ENCODE measurements at regions not wholly inside any gene's neighbourhood (a gene's known extent, or its start where the extent isn't known, plus 50 kb on each side); places are given as distances from the start of the nearest gene placed in this dataset.

DNA sequence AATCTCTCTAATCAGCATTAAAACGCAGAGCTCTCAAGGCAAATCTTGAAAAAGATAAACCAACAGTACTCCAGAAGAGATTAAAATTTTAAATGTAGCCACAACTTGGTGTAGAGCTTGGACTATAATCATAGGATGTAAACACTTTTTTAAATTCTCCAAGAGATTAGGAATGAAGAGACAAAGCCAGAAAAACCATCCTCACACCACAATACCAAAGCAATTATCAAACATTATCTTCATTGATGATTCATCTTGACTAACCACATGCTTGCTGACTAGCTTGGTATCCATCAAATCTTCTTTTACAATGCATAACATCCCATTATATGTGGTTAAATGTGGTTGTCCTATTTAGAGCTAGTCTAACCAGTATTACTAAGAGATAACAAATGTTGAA lies 815.1 kb downstream of the TLE1 start:
- peak; percentile 99 for FAIRE-seq
- DNase-seq (ENCODE audit: low spot score): peak; percentile 89

DNA sequence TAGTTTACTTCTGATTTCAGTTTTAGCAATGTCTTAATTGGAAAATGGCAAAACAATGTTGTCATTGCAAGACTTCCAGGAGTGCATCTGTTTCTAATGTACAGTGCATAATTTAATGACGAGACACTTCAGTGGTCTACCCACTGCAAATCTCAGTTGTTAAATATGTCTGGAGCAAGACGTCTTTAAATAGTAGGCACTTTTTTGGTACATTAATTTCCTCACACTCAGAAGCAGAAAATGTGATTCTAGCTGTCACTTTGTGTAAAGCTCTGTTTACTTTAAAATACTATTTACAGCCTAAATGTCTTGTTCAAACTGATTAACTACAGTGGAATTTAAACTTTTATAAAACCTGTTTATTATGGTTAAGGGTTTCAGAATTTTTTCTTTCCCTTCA lies 815.5 kb downstream of the TLE1 start:
- FAIRE-seq: no peak
- DNase-seq (ENCODE audit: low spot score): peak; percentile 11

DNA sequence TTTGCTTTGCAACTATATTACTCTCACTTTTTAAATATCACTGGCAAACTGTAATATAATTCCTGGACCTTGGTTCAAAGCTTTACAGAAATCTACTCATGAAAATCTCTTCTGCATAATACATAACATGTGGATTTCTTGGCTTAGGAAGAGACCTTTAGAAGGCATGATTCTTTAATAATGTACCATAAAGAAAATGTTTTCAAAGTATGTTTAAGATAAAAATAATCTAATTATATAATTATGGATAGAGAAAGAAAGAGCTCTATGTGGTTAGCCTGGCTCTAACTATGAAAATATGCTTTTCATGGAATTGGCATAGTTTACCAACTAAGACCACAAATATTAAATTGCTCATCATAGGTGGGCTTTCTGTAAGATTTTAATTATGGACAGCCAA lies 817.8 kb downstream of the TLE1 start:
- DNase-seq (ENCODE audit: low spot score) (no peak), FAIRE-seq (no peak)

DNA sequence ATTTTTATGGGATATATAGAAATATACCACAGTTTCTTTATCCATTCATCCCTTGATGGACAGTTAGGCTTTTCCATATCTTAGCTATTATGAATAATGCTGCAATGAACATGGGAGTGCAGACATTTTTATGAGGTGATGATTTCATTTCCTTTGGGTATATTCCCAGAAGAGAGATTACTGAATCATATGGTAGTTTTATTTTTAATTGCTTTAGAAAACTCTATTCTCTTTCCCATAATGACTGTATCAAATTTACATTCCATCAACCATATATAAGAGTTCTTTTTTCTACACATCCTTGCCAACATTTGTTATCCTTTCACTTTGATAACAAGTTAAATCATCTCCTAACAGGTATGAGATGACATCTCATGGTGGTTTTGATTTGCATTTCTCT lies 821.6 kb downstream of the TLE1 start:
- FAIRE-seq (peak; percentile 50), DNase-seq (ENCODE audit: low spot score) (peak; percentile 49)

DNA sequence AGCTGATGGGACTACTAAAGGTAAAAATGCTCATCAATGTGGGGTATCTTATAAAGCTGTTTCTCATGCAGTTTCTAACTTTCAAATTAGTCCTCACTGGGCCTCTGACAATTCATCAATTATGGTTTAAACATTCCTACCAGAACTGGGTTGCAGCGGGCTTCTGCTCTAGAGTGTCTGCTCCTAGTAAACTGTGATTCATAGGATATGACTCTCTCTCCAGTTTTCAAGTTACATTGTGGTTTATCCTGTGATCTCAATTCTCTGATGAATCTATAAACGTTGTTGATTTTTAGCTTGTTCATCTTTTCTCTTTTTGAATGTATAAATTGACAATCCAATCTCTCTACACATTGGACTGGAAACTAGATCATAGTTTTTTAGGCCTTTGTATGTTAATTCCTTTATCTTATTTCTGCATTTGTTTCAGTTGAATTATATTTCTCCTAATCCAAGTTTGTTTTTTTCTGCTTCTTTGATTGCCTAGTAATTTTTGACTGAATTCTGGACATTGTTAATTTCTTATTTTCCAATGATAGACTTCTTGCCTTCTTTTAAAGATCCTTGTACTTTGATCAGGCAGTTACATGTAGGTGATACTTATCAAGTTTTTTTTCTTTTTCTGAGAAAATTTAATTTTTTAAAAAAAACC lies 822.6 kb downstream of the TLE1 start:
- FAIRE-seq (peak; percentile 82), DNase-seq (ENCODE audit: low spot score) (peak; percentile 73)

DNA sequence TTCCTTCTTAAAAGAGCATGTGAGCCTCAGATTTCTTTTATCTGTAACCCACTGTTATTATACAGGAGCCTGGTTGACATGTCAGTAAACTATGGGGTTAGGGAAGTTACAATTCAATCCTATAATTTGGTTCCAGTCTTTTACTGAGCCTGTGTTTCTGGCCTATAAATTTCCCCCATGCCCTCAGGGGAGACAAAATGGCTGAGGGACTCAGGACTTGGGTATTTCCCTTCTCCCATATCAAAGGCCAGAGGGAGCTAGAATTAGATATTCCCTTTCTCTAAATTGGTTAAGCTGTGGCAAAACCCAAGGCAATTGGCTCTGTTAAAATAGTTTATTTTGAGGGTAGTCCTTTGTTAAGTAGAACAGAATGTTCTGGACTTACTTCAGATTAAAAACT lies 823.2 kb downstream of the TLE1 start:
- FAIRE-seq (no peak), DNase-seq (ENCODE audit: low spot score) (no peak)

DNA sequence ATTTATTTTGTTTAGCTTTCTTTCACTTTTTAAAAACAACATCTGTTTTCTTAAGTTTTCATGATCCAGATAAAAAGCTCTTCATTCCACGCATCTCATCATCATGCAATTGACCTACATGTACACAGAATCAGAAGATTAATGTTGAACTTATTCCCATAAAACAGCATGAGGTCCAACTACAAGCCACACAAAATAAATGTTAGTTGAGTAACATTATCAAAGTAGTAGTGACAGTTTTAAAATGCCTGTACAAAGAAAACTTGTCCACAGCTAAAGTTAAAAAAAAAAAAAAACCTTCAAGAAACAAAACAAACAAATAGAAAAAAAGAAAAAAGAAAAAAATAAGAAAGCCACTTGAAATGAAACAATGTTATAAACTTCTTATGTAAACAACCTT lies 846.3 kb downstream of the TLE1 start:
- no peak for FAIRE-seq
- no peak for DNase-seq (ENCODE audit: low spot score)

DNA sequence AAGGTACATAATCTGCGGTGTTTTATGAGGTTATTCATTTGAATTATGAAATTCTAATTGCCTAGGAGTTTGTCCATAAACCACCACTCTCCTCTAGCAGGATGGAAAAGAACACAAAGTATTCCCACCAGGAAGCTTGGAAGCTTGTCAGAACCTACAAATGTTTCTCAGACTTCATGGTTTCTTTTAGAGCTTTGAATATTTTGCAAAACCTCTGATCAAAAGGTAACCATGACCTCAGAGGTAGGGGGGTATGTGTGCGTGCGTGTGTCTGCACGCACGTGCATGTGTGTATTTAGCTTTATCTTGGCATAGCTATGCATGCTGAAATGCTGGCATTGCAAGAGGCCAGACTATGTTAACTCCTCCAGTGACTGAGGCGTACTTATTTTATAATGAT lies 847.0 kb downstream of the TLE1 start:
- DNase-seq (ENCODE audit: low spot score) (no peak), FAIRE-seq (no peak)

DNA sequence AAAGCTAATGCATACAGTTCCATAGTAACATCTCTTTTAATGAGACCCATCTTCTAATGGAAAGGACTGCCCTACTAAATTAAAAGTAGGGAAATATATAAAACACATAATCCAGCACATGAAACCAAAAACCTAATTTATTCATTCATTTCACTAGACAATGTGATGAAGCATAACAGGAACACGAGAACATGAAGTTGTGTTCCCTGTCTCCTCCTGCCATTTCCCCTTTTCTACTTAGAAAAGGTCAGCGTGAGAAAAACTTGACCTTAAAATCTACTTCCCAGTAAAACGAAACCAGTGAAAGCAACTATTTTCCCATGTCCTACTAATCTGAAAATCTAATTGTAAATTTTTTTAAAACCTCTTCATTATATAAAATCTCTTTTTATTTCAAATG lies 847.5 kb downstream of the TLE1 start:
- DNase-seq (ENCODE audit: low spot score) (no peak), FAIRE-seq (no peak)

DNA sequence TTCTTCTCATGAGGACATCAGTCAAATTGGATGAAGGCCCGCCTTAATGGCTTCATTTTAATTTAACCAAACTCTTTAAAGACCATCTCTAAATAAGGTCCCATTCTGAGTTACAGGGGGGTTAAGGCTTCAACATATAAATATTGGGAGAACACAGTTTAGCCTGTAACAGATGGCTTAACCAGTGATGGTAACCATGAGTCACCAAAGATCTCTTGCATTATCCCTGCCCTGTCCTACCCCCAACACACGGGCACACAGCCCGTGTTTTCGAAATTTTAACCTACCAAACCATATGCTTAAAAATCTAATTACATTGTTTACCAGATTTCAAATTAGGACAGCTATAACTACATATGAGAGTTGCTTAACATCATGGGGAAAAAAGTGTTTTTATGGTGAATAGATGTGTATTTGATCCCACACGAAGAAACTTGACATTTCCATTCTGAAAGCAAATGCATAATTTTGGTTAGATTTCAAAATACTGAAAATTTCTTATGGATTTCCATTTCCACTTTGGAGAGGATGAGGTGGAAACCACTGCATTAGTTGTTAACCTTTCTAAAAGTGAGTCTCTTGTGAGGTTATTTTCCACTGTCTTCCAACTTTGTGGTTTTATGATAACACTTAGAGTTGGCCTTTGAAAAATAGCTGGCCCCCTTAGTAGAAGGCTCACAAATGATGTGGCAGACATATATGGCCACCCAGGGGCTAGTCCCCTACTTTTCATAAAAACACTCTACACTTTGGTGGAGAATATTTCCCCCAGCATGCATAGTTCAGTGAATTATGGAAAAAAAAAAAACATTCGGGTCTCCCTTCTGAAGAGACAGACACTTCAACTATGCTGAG lies 849.3 kb downstream of the TLE1 start:
- DNase-seq (ENCODE audit: low spot score) (no peak), FAIRE-seq (no peak)

DNA sequence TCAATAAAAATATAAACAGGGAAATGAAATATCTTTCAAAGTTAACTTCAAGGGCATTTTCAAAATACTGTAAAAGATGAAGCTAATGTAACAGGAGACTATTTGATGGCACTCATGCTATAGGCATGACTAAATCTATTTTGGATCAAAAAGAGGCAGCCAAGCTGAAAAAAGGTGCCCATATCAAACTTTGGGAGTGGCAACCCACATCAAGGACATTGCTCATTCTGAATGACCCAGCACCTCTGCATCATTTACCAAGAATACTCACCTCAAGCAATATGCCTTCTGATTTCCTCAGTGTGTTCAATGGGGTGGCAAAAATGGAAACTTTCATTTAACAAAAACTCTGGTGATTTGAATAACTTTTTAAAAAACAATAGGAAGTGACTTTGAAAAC lies 853.3 kb downstream of the TLE1 start:
- FAIRE-seq (no peak), DNase-seq (ENCODE audit: low spot score) (no peak)

DNA sequence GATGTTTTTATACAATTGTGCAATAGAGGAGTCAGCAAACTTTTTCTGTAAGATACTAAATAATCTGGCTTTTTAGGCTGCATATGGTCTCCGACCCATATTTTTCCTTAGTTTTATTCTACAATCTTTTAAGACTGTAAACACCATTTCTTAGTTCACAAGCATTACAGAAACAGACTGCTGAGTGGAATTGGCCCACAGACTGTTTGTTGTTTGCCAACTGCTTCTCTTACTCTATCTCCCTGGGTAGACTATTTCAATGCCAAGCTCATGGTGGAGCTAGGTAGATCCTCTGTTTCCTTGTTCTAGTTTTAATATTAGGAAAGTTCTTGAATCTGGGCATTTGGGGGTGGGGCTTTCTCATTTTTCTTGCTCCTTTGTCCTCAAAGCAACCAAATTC lies 857.6 kb downstream of the TLE1 start:
- DNase-seq (ENCODE audit: low spot score) (no peak), FAIRE-seq (no peak)

DNA sequence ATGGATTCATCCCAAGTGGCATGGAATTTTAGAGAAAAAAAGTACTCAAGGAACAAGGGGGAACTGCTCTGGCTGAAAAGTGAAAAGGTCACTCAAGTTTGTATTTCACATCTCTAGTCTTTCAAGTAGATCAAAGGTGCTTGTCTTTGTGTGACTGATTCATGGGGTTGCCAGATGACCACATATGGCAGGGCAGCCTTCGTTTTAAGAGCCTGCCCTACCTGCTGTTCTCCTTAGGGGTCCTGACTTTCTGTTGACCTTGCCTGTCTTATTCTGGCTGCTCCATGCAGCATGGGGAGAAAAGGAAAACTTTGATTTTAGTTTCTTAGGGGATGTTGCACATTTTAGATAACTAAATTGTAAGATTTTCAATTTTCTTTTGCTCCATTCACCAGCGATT lies 877.7 kb downstream of the TLE1 start:
- no peak for DNase-seq (ENCODE audit: low spot score)
- no peak for FAIRE-seq

DNA sequence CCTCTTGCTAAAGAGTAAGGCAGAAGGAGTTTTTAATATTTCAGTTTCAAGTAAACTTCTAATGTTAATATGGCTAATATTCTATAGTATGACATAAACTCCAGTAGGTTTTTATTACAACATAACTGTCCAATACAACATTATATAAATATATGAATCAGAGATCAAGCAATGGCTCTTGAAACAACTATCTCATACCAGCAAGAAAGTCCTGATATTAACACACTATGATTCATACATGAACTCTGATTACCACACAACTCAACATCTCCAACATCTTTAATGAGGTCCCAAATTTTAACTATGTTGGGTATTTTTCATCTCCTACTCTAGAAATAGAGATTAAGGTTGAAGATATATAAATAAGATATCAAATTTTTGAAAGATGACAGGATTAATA lies 878.3 kb downstream of the TLE1 start:
- DNase-seq (ENCODE audit: low spot score) (no peak), FAIRE-seq (peak; percentile 17)

DNA sequence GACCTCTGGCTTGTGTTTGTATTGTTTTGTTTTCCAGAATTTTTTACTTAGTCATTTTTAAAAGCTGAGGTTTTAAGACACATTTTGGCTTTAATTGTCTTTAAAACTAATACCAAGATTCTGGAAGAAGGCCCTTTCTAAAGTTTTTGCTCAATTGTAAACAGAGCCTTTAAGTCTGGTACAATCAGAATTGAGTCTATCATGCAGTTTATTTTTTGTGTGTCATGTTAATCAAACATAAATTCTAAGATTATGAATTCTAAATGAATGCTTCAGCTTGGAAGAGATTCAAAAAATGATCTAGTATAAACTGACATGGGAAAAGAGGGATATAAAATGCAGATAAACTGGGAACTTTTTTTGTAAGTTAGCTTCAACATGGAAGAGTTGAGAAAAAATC lies 882.7 kb downstream of the TLE1 start:
- DNase-seq (ENCODE audit: low spot score): no peak
- FAIRE-seq: no peak

DNA sequence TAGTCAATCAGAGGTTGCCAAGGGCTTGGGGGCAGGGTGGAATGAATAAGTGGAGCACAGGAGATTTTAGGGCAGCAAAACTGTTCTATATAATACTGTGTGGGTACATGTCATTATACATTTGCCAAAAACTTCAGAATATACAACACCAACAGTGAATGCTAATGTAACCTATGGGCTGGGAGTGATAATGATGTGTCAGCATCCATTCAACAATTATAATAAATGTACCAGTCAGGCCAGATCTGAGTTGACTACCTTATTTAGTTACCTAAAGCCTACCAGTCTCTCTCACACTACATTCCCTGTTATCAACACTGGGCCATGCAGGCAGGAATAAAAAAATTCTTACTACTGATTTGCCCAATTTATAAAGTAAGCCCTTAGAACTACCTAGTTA lies 884.5 kb downstream of the TLE1 start:
- no peak for DNase-seq (ENCODE audit: low spot score)
- FAIRE-seq: no peak

DNA sequence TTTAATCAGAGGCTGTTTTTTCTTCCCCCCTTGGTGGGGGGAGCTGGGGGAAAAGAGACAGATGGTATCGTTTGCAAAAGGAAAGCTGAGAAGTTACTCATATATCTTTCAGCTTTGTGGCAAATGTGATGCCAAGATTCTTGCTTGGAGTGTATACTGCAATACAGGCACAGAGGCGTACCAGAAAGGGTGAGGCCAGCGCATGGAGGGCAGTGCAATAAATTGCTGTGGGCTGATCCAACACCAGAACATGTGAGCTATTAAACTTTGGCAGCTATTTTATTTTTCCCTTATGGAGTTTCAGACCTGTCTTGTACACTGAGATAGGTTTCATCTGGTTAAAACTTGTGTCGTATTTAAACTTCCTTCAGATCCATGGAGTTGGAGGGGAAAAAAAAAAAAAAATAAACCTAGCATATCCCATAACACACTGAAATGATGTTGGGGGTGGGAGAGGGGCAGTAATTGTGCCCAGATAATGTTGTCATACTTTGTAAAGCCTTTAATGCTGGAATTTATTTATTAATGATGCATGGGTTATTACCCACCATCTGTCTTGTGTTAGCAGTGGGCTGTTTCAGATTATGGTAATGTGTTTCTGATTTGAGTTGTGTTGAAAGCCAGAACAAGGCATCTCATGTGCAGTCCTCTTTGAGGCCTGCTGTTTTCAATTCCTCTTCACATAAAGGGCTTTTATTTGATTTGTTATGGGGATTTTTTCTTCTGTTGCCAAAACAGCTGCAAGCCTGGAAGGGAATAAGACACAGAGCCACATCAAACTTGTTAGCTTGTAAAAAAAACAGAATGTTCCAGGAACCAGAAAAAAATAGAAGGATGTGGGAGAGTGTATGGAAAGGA lies 891.3 kb downstream of the TLE1 start:
- FAIRE-seq: no peak

DNA sequence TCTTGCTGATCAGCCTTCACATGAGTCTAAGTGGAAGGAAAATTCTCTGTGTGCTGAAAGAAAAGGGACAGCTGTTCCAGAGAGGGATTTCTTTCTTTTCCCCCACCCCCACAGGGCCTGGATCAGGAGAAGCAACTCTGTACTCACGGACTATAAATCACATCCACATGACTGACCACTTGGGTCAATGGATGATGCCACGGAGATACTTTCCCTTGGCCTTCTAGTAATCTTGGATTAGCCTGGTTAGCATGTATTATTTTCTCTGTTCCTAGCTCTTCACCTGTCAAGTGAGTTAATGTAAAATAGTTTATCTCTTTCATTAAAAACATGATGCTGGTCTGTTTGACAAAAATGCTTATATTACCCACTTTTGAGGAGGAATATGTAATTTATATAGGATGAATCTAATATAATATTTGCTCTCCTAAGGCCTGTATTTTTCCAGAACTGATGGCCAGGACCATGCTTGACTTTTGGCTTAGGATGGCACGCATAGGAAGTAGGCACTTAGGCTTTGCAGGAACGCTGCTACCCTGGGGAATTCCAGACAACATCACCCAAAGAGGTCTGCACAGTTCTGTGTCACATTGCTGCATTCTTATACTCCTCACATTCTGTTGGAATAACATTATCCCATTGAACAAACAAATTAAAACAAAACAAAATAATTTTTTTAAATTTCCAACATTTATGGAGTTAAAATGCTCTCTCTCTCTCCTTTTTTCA lies 892.1 kb downstream of the TLE1 start:
- DNase-seq (ENCODE audit: low spot score): no peak

More for the DNA sequence above, 891.3 kb downstream of the TLE1 start:
- no peak for DNase-seq (ENCODE audit: low spot score)

DNA sequence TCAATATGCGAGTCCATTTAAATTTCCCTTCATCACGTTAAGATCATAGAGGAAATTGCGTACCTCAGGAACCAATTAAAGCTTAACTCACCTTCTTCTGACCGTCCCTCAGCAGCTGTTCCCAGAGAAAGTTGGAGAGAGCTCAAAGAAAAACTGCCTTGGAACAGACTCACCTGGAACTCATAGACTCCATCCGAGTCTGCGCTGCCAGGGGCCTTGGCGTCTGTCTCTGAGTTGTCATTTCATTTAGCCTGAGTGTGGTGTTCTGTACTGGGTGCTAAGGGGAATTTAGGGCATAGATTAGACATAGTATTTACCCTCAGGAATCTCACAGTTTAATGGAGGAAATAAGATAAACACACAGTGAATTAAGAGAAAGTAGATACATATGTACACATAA lies 892.7 kb downstream of the TLE1 start:
- FAIRE-seq (no peak), DNase-seq (ENCODE audit: low spot score) (no peak)

More for the DNA sequence above, 892.1 kb downstream of the TLE1 start:
- FAIRE-seq: no peak

DNA sequence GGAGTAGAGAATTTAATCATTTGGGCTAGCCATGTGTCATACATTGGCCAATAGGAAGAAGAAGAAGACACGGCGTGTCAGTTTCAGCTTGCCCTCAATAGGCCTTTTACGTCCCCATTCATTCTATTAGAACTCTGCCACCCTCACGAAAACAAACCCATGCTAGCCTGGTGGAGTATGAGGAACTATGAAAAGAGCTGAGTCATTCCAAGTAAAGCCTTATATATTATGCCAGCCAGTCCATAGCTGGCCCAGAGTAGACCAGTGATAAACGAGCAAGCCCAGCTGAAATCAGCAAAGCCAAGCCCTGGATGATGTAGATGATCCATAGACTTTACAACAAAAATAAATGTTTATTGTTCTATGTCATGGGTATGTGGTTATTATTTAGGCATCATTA lies 895.1 kb downstream of the TLE1 start:
- DNase-seq (ENCODE audit: low spot score): no peak

DNA sequence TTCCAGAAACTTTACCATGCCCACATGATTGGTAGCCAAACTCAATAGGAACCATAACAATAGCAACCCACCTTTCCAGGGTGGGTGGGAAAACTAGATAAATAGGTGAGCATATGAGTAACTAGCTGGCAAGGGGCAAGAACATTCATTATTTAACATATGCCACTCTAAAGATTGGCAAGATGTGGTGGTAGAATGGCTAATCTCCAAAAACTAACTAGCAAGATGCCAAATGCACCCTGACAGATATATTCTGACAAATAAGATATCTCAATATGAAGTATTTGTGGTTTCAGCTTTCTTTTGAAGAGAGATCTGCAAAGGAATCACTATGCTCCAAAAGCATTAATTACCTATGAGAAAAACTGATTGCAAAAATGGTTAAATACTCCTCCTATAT lies 895.6 kb downstream of the TLE1 start:
- FAIRE-seq: no peak
- no peak for DNase-seq (ENCODE audit: low spot score)

More for the DNA sequence above, 895.1 kb downstream of the TLE1 start:
- FAIRE-seq: no peak

Data from RCC 7860 (cell line).